GM19452 (cell line): ENCODE measurements at regions not wholly inside any gene's neighbourhood (a gene's known extent, or its start where the extent isn't known, plus 50 kb on each side); places are given as distances from the start of the nearest gene placed in this dataset.

Experiments
- ATAC-seq: cut with Tn5 transposase; IDR thresholded peaks from one replicate; pipeline ENCODE4 v1.9.1; 2021; ENCODE audit not compliant: unreplicated experiment

- ATAC-seq = no peak
These were observed 121.8 kb upstream of the ERRFI1 start for GRCh38 chr1:8147956-8148355.

DNA sequence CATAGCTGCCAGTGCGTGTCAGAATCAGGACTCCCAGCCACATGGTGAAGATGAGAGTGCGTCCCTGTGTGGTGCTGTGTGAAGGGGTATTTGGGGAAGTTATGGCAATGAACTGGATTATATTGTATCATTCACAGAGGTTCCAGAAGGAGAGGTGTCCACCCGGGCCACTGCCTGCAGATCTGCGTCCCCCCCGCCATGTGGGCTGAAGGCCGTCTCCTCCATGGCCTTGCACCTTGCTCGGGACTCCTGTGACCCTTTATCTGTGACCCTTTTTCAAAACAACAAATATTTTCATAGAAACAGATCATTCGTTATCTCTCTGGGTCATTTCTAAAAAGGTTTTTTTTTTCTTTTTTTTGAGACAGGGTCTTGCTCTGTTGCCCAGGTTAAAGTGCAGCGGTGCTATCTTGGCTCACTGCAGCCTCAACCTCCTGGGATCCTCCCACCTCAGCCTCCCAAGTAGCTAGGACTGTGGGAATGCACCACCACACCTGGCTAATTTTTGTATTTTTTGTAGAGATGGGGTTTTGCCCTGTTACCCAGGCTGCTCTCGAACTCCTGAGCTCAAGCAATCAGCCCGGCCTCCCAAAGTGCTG, 120.2 kb upstream of the ERRFI1 start:
- no peak for ATAC-seq

GRCh38 chr1:8145545-8146202, 119.6 kb upstream of the ERRFI1 start:
- no peak for ATAC-seq

GRCh38 chr1:8144323-8144722, 118.2 kb upstream of the ERRFI1 start:
- ATAC-seq = no peak

GRCh38 chr1:8142955-8143629, 117.0 kb upstream of the ERRFI1 start:
- no peak for ATAC-seq

- ATAC-seq = no peak
These were observed 113.8 kb upstream of the ERRFI1 start for GRCh38 chr1:8139941-8140340.

GRCh38 chr1:8139383-8139782, 113.3 kb upstream of the ERRFI1 start:
- no peak for ATAC-seq

- no peak for ATAC-seq
These were observed 112.6 kb upstream of the ERRFI1 start for GRCh38 chr1:8138673-8139072.

DNA sequence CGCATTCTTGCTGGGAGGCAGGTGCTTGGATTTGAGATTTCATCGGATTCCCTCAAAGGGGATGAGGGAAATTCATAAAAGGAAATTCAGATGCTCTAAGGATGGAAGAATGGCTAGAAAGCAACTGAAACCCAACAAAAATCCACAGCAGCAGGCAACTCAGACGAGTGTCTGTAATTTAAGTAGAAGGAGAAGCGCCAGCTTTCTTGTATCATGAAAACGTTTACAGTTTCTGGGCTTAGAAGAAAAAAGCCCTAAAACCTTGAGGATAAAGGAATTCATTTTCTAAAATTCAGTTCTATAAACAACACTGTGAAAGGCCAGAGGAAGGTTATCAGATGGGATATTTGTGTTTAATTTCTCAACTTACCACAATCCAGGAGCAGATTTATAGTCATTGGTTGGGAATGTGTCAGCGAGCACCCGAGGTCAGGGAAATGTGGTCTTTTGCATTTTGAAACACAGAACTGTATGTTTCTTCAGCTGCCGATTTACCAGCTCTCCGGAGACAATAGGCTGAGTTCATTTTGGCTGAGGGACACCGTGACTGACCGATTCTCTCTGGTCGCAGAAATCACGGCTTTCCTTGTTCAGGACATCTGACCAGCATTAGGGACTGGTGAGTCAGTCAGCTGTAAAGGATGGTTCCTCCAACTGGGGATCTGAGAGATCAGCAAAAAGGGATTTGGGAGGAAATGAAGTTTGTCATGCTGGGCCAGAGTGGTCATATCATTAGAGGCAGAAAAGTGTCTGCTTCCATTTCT, 111.6 kb upstream of the ERRFI1 start:
- no peak for ATAC-seq

DNA sequence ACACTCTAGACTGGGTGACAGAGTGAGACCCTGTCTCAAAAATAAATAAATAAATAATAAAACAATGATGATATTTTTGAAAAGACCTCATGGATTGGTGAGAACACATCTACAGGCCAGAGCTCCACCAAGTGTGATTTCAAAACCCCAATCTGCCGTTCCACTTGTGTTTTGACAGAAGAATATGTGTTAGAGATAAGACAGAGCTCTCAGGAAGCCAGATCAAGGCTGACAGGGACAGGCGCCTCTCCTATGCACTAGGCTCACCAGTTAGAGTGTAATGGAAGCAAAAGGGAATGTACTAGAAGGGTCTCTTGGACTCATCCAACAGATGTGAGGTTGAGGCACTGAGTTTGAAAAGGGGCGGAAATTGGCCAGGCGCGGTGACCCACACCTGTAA, 110.7 kb upstream of the ERRFI1 start:
- ATAC-seq = no peak

DNA sequence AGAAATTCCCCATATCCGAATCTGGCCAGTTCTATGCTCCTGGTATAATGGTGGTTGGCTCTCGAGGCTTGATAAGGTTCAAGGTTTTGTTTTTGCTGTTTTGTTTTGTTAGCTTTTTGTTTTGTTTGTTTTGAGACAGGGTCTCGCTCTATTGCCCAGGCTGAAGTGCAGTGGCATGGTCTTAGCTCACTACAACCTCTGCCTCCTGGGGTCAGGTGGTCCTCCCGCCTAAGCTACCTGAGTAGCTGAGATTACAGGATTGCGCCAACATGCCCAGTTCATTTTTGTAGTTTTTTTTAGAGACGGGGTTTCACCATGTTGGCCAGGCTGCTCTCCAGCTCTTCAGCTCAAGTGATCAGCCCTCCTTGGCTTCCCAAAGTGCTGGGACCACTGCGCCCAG, 109.1 kb upstream of the ERRFI1 start:
- no peak for ATAC-seq

- ATAC-seq = no peak
These were observed 108.6 kb upstream of the ERRFI1 start for GRCh38 chr1:8134546-8135235.

- ATAC-seq = no peak
These were observed 107.7 kb upstream of the ERRFI1 start for GRCh38 chr1:8133657-8134430.

DNA sequence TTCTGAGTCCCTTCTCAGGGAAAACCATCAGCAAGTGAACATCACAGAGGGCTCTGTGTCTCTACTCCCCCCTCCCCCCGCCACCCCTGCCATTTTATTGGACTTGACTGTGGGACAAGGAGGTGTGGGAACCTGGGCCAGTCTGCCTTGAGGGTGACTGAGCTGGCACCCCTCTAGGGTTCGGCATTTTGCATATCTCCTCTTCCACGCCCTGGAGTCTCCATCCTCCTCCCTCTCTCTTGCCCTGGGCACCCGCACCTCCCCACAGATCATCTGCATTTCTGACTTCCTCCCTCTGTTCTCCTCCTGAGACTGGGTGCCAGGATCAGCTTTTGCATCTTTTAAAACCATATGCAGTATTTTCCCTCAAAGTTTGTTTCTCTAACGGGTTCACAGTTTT, 107.1 kb upstream of the ERRFI1 start:
- no peak for ATAC-seq

GRCh38 chr1:8127171-8127641, 101.1 kb upstream of the ERRFI1 start:
- no peak for ATAC-seq

DNA sequence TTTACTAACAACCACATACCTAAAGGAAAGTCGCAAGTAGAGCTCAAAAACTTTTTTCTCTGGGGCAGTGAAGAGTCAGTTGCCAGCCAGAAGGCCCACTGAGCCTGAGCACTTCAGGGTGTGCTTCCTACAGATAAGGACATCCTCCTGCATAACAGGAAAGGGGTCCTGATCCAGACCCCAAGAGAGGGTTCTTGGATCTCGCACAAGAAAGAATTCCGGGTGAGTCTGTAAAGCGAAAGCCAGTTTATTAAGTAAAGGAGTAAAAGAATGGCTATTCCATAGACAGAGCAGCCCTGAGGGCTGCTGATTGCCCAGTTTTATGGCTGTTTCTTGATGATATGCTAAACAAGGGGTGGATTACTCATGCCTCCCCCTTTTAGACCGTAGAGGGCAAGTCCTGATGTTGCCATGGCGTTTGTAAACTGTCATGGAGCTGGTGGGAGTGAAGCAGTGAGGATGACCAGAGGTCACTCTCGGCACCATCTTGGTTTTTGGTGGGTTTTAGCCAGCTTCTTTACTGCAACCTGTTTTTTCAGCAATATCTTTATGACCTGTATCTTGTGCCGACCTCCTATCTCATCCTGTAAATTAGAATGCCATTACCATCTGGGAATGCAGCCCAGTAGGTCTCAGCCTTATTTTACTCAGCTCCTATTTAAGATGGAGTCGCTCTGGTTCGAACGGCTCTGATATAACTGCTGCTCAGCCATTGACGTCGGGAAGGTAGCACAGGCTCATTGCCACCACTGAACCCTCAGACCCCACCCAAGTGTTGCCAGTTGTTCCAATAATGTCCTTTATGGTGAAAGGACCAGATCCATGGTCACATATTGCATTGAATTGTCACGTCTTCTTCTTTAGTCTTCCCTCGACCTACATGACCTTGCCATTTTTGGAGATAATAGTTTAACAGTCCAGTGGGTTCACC, 96.6 kb upstream of the ERRFI1 start:
- ATAC-seq = no peak

- ATAC-seq = no peak
These were observed 96.0 kb upstream of the ERRFI1 start for GRCh38 chr1:8122160-8122476.

- ATAC-seq = no peak
These were observed 95.4 kb upstream of the ERRFI1 start for GRCh38 chr1:8121261-8122159.
